Transverse colon (tissue), 4 donors: ENCODE measurements at regions not wholly inside any gene's neighbourhood (a gene's known extent, or its start where the extent isn't known, plus 50 kb on each side); places are given as distances from the start of the nearest gene placed in this dataset.

Experiments used
- CTCF ChIP-seq, 5 experiments: fragments of 200-600 bp in 3 of 5; fragments of 450-650 bp in 2 of 5; sonication (generic) in 3 of 5; IDR thresholded peaks; 1 replicate in 2 of 5; 2 replicates in 3 of 5; pipeline ENCODE4 v1.5.1; 2016 to 2017; ENCODE audit warnings: antibody characterized with exemption in 5 of 5, inconsistent platforms in 3 of 5, mild to moderate bottlenecking in 2 of 5, moderate library complexity in 1 of 5
- POLR2AphosphoS5 ChIP-seq, 3 donors: sonication (generic); formaldehyde crosslinking; IDR thresholded peaks; one replicate each; pipeline ENCODE4 v1.6.1; 2016; ENCODE audit warnings: antibody characterized with exemption in 3 of 3

DNA sequence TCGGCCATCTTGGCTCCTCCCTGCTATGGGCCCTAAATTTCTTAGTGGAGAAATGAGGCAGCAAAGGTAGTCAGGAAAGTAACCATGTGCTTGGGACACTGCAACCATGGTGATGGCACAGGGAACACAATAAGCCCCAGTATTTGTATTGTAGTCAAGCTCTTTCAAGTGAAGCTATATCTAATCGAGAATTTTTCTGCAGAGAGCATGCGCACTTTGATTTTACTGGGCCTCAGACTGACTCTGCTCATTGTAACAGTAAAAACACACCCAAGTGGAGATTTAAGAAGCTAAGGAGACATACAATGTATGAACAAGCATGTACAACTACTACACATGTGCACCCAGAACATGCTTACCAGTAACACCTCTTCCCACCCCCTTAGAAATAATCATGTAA is 67.3 kb upstream of the TMEM229A start:
- TF ChIP-seq CTCF (IDR thresholded peaks at IDR 0.05), result no peak
- TF ChIP-seq POLR2AphosphoS5 (IDR thresholded peaks at IDR 0.05), result no peak
